ENCODE measurements at regions not wholly inside any gene's neighbourhood (a gene's known extent, or its start where the extent isn't known, plus 50 kb on each side); places are given as distances from the start of the nearest gene placed in this dataset.

GRCh38 chr11:27179334-27179733 is 138.7 kb downstream of the BBOX1 start:
- DNase-seq (no peak), ATAC-seq (ENCODE audit: low read depth) (no peak)
- Histone ChIP-seq H3K36me3 (replicated peaks in 1 of 2; ENCODE audit: control extremely low read depth in 1 of 2, control insufficient read depth in 1 of 2, extremely low read depth in 1 of 2, insufficient read depth in 2 of 2, low read length in 1 of 2) (no peaks in the 10 kb centered on the region), H3K4me3 (ENCODE audit: control extremely low read depth in 1 of 5, extremely low read depth in 1 of 5, insufficient read depth in 1 of 5, low read depth in 2 of 5, low read length in 4 of 5) (no peak overlapping the region), H3K4me2 (replicated peaks; ENCODE audit: low read depth, low read length, poor library complexity, severe bottlenecking) (no peak overlapping the region), H3K9ac (ENCODE audit: low read length) (no peak overlapping the region), H3K9me3 (ENCODE audit: control extremely low read depth in 1 of 3, control insufficient read depth in 2 of 3, insufficient read depth in 1 of 3, low read length in 2 of 3) (no peaks in the 10 kb centered on the region), H3K27ac (ENCODE audit: low read length in 2 of 2) (no peak overlapping the region), H3K4me1 (ENCODE audit: control insufficient read depth in 2 of 2, insufficient read depth in 2 of 2, low read length in 2 of 2) (no peaks in the 10 kb centered on the region), H4K20me1 (ENCODE audit: control insufficient read depth, insufficient read depth, low read length, poor library complexity, severe bottlenecking) (no peaks in the 10 kb centered on the region), H3K79me2 (ENCODE audit: control insufficient read depth, insufficient read depth, low read length) (no peaks in the 10 kb centered on the region), H3K27me3 (replicated peaks in 1 of 4; ENCODE audit: control extremely low read depth in 1 of 4, control insufficient read depth in 3 of 4, insufficient read depth in 4 of 4, low read length in 3 of 4) (peaks cover 0 to 2% (median 0%) of the 10 kb centered on the region in 4 experiments), H2AFZ (ENCODE audit: insufficient read depth, low read depth, low read length, poor library complexity, severe bottlenecking) (no peak overlapping the region)
- TF ChIP-seq EZH2 (IDR thresholded peaks at IDR 0.05; ENCODE audit: borderline replicate concordance, insufficient read depth, low read depth, low read length, poor library complexity, severe bottlenecking) = no peak
- TF ChIP-seq, protein P1, sequence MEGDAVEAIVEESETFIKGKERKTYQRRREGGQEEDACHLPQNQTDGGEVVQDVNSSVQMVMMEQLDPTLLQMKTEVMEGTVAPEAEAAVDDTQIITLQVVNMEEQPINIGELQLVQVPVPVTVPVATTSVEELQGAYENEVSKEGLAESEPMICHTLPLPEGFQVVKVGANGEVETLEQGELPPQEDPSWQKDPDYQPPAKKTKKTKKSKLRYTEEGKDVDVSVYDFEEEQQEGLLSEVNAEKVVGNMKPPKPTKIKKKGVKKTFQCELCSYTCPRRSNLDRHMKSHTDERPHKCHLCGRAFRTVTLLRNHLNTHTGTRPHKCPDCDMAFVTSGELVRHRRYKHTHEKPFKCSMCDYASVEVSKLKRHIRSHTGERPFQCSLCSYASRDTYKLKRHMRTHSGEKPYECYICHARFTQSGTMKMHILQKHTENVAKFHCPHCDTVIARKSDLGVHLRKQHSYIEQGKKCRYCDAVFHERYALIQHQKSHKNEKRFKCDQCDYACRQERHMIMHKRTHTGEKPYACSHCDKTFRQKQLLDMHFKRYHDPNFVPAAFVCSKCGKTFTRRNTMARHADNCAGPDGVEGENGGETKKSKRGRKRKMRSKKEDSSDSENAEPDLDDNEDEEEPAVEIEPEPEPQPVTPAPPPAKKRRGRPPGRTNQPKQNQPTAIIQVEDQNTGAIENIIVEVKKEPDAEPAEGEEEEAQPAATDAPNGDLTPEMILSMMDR (IDR thresholded peaks at IDR 0.05) = no peak
- Mint-ChIP-seq H3K4me3 (no peak overlapping the region), H3K9me3 (ENCODE audit: insufficient read depth) (no peaks in the 10 kb centered on the region), H3K4me1 (no peaks in the 10 kb centered on the region), H3K27ac (no peak overlapping the region), H3K27me3 (peaks cover 3% of the 10 kb centered on the region)
- ChIA-PET CTCF (interaction anchor here (0.8 to 1.1 kb wide), 2 partner anchors 304 to 321 kb away, joined by 3 read pairs; no protein-coding TSS in a partner anchor), POLR2A (no interaction called here)
- 93% methylated on average over 3 of the region's 3 CpGs for WGBS (ENCODE audit: insufficient coverage)
- intact Hi-C loops (cut with micrococcal nuclease) = no loop called here

- Mint-ChIP-seq H3K4me1 (no peaks in the 10 kb centered on the region), H3K9me3 (ENCODE audit: insufficient read depth) (no peaks in the 10 kb centered on the region), H3K27ac (no peak overlapping the region), H3K27me3 (peaks cover 3% of the 10 kb centered on the region), H3K4me3 (no peak overlapping the region)
- WGBS (ENCODE audit: insufficient coverage) = 93% methylated on average over 4 of the region's 5 CpGs
- ChIA-PET CTCF (interaction anchor here (0.8 to 1.1 kb wide), 2 partner anchors 304 to 321 kb away, joined by 3 read pairs; no protein-coding TSS in a partner anchor), POLR2A (no interaction called here)
- Histone ChIP-seq H3K4me3 (ENCODE audit: control extremely low read depth in 1 of 5, extremely low read depth in 1 of 5, insufficient read depth in 1 of 5, low read depth in 2 of 5, low read length in 4 of 5) (no peak overlapping the region), H3K79me2 (ENCODE audit: control insufficient read depth, insufficient read depth, low read length) (no peaks in the 10 kb centered on the region), H3K9me3 (ENCODE audit: control extremely low read depth in 1 of 3, control insufficient read depth in 2 of 3, insufficient read depth in 1 of 3, low read length in 2 of 3) (no peaks in the 10 kb centered on the region), H2AFZ (ENCODE audit: insufficient read depth, low read depth, low read length, poor library complexity, severe bottlenecking) (no peak overlapping the region), H4K20me1 (ENCODE audit: control insufficient read depth, insufficient read depth, low read length, poor library complexity, severe bottlenecking) (no peaks in the 10 kb centered on the region), H3K4me2 (replicated peaks; ENCODE audit: low read depth, low read length, poor library complexity, severe bottlenecking) (no peak overlapping the region), H3K36me3 (replicated peaks in 1 of 2; ENCODE audit: control extremely low read depth in 1 of 2, control insufficient read depth in 1 of 2, extremely low read depth in 1 of 2, insufficient read depth in 2 of 2, low read length in 1 of 2) (no peaks in the 10 kb centered on the region), H3K4me1 (ENCODE audit: control insufficient read depth in 2 of 2, insufficient read depth in 2 of 2, low read length in 2 of 2) (no peaks in the 10 kb centered on the region), H3K9ac (ENCODE audit: low read length) (no peak overlapping the region), H3K27ac (ENCODE audit: low read length in 2 of 2) (no peak overlapping the region), H3K27me3 (replicated peaks in 1 of 4; ENCODE audit: control extremely low read depth in 1 of 4, control insufficient read depth in 3 of 4, insufficient read depth in 4 of 4, low read length in 3 of 4) (peaks cover 0 to 2% (median 0%) of the 10 kb centered on the region in 4 experiments)
- ATAC-seq (ENCODE audit: low read depth) (no peak), DNase-seq (no peak)
- no peak for TF ChIP-seq EZH2 (IDR thresholded peaks at IDR 0.05; ENCODE audit: borderline replicate concordance, insufficient read depth, low read depth, low read length, poor library complexity, severe bottlenecking)
- TF ChIP-seq, protein P1 (IDR thresholded peaks at IDR 0.05) = no peak
- intact Hi-C loops (cut with micrococcal nuclease) = no loop called here
These were observed 138.2 kb downstream of the BBOX1 start for GRCh38 chr11:27178859-27179258.

Data from B cell (primary cell).